CD8-positive, alpha-beta memory T cell (primary cell): ENCODE measurements at regions not wholly inside any gene's neighbourhood (a gene's known extent, or its start where the extent isn't known, plus 50 kb on each side); places are given as distances from the start of the nearest gene placed in this dataset.

Source experiments
- CTCF ChIA-PET: fragments of 350-600 bp; sonication (Branson Sonifier 250); formaldehyde crosslinking; loops from one replicate; lab custom pipeline; 2021; ENCODE audit warnings: antibody characterized with exemption; lab: Charles Lee
- POLR2A ChIA-PET: fragments of 350-600 bp; sonication (Branson Sonifier 250); formaldehyde crosslinking; loops from one replicate; lab custom pipeline; 2021; ENCODE audit warnings: antibody characterized with exemption; lab: Charles Lee
- DNase-seq, 5 donors: peaks; one replicate each; pipeline versions ENCODE4 v3.0.0 to v3.0.0-alpha.2; 2020 to 2022; ENCODE audit warnings: mixed read lengths in 1 of 5
- H3K27ac ChIP-seq: one replicate; pipeline ENCODE4 v1.7.0; 2013; ENCODE audit warnings: low read depth, mild to moderate bottlenecking, low read length, moderate library complexity
- H3K27me3 ChIP-seq: 2 replicates; pipeline ENCODE4 v1.7.0; 2013; ENCODE audit warnings: low read length, mild to moderate bottlenecking; ENCODE audit not compliant: insufficient read depth, poor library complexity, severe bottlenecking
- H3K36me3 ChIP-seq: 2 replicates; pipeline ENCODE4 v1.7.0; 2013; ENCODE audit warnings: mild to moderate bottlenecking, low read length, moderate library complexity; ENCODE audit not compliant: insufficient read depth
- H3K4me1 ChIP-seq: 2 replicates; pipeline ENCODE4 v1.7.0; 2013; ENCODE audit warnings: mild to moderate bottlenecking, low read length, moderate library complexity; ENCODE audit not compliant: insufficient read depth
- H3K4me3 ChIP-seq: 2 replicates; pipeline ENCODE4 v1.7.0; 2013; ENCODE audit warnings: mild to moderate bottlenecking, low read length
- H3K9me3 ChIP-seq: 2 replicates; pipeline ENCODE4 v1.7.0; 2013; ENCODE audit warnings: mild to moderate bottlenecking, low read length
- H3K27ac Mint-ChIP-seq, 8 donors: one replicate each; pipeline ENCODE4 v1.8.0; 2020 to 2021; ENCODE audit warnings: mixed read lengths in 8 of 8, mild to moderate bottlenecking in 6 of 8, inconsistent platforms in 3 of 8, moderate library complexity in 3 of 8
- H3K27me3 Mint-ChIP-seq, 2 donors: one replicate each; pipeline ENCODE4 v1.8.0; 2020 to 2021; ENCODE audit warnings: mixed read lengths in 2 of 2, mild to moderate bottlenecking in 1 of 2, moderate library complexity in 1 of 2
- H3K36me3 Mint-ChIP-seq, 3 donors: one replicate each; pipeline ENCODE4 v1.8.0; 2020 to 2021; ENCODE audit warnings: mixed read lengths in 3 of 3, inconsistent platforms in 1 of 3, mild to moderate bottlenecking in 1 of 3
- H3K4me1 Mint-ChIP-seq, 3 donors: one replicate each; pipeline ENCODE4 v1.8.0; 2020 to 2021; ENCODE audit warnings: mixed read lengths in 3 of 3, inconsistent platforms in 1 of 3, mild to moderate bottlenecking in 1 of 3
- H3K4me3 Mint-ChIP-seq, 7 donors: one replicate each; pipeline ENCODE4 v1.8.0; 2020 to 2021; ENCODE audit warnings: mixed read lengths in 7 of 7, mild to moderate bottlenecking in 6 of 7, moderate library complexity in 4 of 7, inconsistent platforms in 2 of 7
- H3K9me3 Mint-ChIP-seq, 5 donors: one replicate each; pipeline ENCODE4 v1.8.0; 2020 to 2022; ENCODE audit warnings: mixed read lengths in 5 of 5, mild to moderate bottlenecking in 3 of 5, moderate library complexity in 2 of 5, inconsistent platforms in 1 of 5

GRCh38 chr3:152183473-152183872 lies 85.3 kb upstream of the MBNL1 start:
- peaks cover 37 to 72% (median 59%) of the 10 kb centered on the region in 3 donors for H3K4me1 Mint-ChIP-seq
- peak overlapping the region in 3 of 7 donors; percentile 35 to 57 (median 37) for H3K4me3 Mint-ChIP-seq
- CTCF ChIA-PET: interaction anchor here (0.7 to 2.1 kb wide), 37 partner anchors 10 to 289 kb away, joined by 3 to 28 read pairs (median 4); partner anchors contain the start of gene MBNL1
- no peak overlapping the region for H3K27ac ChIP-seq
- peaks cover 46% of the 10 kb centered on the region for H3K4me1 ChIP-seq
- POLR2A ChIA-PET: interaction anchor here (0.6 to 1.5 kb wide), 4 partner anchors 59 to 289 kb away, joined by 3 to 14 read pairs (median 3); partner anchors contain the start of gene MBNL1
- no peaks in the 10 kb centered on the region for H3K27me3 ChIP-seq
- no peaks in the 10 kb centered on the region for H3K36me3 ChIP-seq
- H3K36me3 Mint-ChIP-seq: no peaks in the 10 kb centered on the region
- H3K9me3 Mint-ChIP-seq: no peaks in the 10 kb centered on the region
- no peak overlapping the region for H3K4me3 ChIP-seq
- H3K9me3 ChIP-seq: no peaks in the 10 kb centered on the region
- peak overlapping the region in 7 of 8 donors; percentile 22 to 71 (median 48) for H3K27ac Mint-ChIP-seq
- peak; percentile 20 to 71 (median 52) for DNase-seq
- H3K27me3 Mint-ChIP-seq: no peaks in the 10 kb centered on the region

DNA sequence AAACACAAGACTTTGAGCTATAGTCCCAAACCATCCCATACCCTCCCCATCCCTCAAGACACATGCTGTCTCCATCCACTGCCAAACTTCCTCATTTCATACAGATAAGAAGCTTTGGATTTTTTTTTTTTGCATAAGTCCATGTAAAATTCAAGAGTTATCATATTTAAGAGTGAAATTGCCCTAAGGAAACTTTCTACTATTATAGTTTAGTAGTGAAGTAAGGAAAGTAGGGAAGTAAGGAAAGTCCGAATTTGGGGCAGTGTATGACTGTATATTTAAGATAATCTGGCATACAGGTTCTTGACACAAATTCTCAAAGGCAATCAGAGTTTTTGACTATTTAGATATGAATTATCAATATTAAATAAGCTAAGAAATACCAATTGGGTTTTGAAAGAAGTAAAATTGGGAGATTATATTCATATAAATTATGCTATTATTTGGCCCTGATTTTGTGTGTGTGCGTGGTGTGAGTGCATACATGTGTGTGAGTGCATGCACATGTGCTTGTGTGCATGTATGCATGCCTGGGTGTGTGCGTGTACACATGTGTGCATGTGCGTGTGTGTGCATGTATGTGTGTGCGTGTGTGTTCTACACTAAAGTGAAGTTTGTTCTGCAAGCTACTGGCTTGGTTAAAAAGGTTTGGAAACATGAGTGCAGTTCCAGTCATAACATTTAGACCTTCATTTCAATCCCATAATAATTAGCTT lies 83.6 kb upstream of the MBNL1 start:
- no peak for DNase-seq
- Mint-ChIP-seq H3K4me1 (peaks cover 41 to 72% (median 63%) of the 10 kb centered on the region in 3 donors), H3K27me3 (no peaks in the 10 kb centered on the region), H3K9me3 (no peaks in the 10 kb centered on the region), H3K36me3 (peaks cover 0 to 1% (median 0%) of the 10 kb centered on the region in 3 donors), H3K4me3 (no peak overlapping the region), H3K27ac (peak overlapping the region in 1 of 8 donors; percentile 6)
- no peak overlapping the region for H3K27ac ChIP-seq
- H3K36me3 ChIP-seq: no peaks in the 10 kb centered on the region
- CTCF ChIA-PET: interaction anchor here (1.1 to 2.1 kb wide), 8 partner anchors 8 to 287 kb away, joined by 3 to 14 read pairs (median 6); partner anchors contain the start of gene MBNL1
- H3K27me3 ChIP-seq: no peaks in the 10 kb centered on the region
- no peak overlapping the region for H3K4me3 ChIP-seq
- POLR2A ChIA-PET: interaction anchor here (0.6 to 1.1 kb wide), 3 partner anchors 8 to 139 kb away, joined by 3 read pairs; no protein-coding TSS in a partner anchor
- H3K9me3 ChIP-seq: no peaks in the 10 kb centered on the region
- peaks cover 47% of the 10 kb centered on the region for H3K4me1 ChIP-seq

DNA sequence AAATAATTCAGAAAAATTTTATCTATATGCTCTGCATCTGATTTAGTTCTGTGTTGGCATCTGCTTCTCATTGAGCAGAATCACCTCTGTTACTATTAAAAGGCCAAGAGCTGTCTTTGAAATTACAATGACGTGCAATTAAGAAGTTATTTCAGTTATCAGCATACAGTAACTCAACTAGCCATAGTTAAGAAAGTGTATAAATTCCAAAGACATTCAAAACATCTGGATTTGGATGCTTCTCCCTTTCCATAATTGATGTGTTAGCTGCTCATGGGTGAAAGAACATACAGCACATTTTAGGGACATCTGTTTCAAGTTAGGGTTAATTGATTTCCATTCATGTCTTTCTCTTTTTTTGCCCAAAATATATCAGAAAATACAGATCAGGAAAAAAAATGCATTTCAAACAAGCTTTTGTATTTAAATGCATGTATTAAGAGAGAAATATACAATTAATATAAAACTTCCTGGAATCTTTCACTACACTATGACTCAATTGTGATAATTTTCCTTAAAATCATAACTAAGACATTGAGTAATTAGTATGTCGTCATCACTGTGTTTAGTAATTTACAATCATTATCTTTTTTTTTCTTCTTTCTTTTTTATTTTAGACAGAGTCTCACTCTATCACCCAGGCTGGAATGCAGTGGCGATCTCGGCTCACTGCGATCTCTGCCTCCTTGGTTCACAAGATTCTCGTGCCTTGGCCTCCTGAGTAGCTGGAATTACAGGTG lies 82.7 kb upstream of the MBNL1 start:
- H3K4me3 Mint-ChIP-seq: no peak overlapping the region
- peaks cover 0 to 1% (median 0%) of the 10 kb centered on the region in 3 donors for H3K36me3 Mint-ChIP-seq
- Histone ChIP-seq H3K27me3 (no peaks in the 10 kb centered on the region), H3K4me1 (peaks cover 50% of the 10 kb centered on the region), H3K27ac (no peak overlapping the region), H3K36me3 (no peaks in the 10 kb centered on the region), H3K9me3 (no peaks in the 10 kb centered on the region), H3K4me3 (no peak overlapping the region)
- H3K27ac Mint-ChIP-seq: peak overlapping the region in 1 of 8 donors; percentile 5
- H3K9me3 Mint-ChIP-seq: no peaks in the 10 kb centered on the region
- peaks cover 40 to 71% (median 63%) of the 10 kb centered on the region in 3 donors for H3K4me1 Mint-ChIP-seq
- DNase-seq: no peak
- POLR2A ChIA-PET: interaction anchor here (1.0 to 1.1 kb wide), 2 partner anchors 58 to 138 kb away, joined by 3 read pairs; no protein-coding TSS in a partner anchor
- no peaks in the 10 kb centered on the region for H3K27me3 Mint-ChIP-seq
- CTCF ChIA-PET: interaction anchor here (1.1 to 2.1 kb wide), 5 partner anchors 57 to 286 kb away, joined by 3 to 7 read pairs (median 4); no protein-coding TSS in a partner anchor

DNA sequence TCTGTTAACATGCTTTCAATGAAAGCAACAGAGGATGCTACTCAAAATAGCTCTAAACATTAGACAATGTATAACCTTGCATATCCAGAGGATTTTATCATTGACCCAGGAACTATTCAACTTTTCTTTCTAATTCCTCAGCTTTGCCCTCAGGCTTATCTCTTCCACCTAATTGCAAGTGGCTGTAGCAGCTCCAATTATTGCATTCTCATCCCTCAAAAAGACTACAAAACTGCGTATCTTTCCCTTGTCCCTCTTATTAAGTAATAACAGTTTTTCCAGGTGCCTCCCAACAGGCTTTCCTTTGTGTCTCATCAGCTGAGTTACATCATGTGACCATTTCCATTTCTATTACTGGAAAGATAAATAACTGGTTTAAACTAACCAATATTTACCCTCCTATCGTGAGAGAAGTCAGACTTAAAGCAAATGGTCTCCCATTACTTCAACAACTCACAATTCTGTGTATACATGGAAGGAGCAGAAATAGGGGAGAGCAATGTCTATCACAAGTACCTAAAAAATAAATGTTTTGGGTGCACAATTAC lies 78.0 kb upstream of the MBNL1 start:
- ChIA-PET POLR2A (interaction anchor here (0.8 to 1.2 kb wide), 2 partner anchors 10 to 78 kb away, joined by 3 to 4 read pairs; partner anchors contain the start of gene MBNL1), CTCF (interaction anchor here (0.8 to 1.0 kb wide), 2 partner anchors 13 to 79 kb away, joined by 3 read pairs; no protein-coding TSS in a partner anchor)
- H3K27me3 Mint-ChIP-seq: no peaks in the 10 kb centered on the region
- H3K36me3 Mint-ChIP-seq: peaks cover 0 to 4% (median 1%) of the 10 kb centered on the region in 3 donors
- DNase-seq: no peak
- no peak overlapping the region for H3K27ac ChIP-seq
- no peak overlapping the region for H3K4me3 Mint-ChIP-seq
- peak overlapping the region in 5 of 8 donors; percentile 4 to 80 (median 32) for H3K27ac Mint-ChIP-seq
- no peaks in the 10 kb centered on the region for H3K27me3 ChIP-seq
- H3K4me1 Mint-ChIP-seq: peaks cover 54 to 78% (median 73%) of the 10 kb centered on the region in 3 donors
- no peaks in the 10 kb centered on the region for H3K36me3 ChIP-seq
- H3K4me1 ChIP-seq: peaks cover 45% of the 10 kb centered on the region
- no peak overlapping the region for H3K4me3 ChIP-seq
- H3K9me3 Mint-ChIP-seq: no peaks in the 10 kb centered on the region
- no peaks in the 10 kb centered on the region for H3K9me3 ChIP-seq

DNA sequence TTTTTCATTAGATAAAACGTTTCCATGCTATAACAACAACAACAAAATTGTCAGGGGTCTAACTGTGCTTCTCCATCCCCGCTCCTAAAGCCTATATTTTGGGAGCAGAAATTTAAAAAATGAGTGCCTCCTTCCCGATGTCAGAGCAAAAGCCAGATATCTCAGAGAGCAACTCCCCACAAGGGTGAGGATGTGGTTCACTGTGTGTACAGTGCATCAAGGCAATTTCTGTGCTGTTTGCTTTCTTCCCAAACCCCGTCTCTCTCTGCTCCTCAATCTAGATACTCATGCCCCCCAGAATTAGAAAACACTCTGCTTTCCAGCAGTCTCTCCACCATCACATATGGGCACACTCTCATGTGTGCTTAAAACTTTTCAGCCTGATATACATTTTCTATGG lies 76.7 kb upstream of the MBNL1 start:
- Histone ChIP-seq H3K36me3 (no peaks in the 10 kb centered on the region), H3K27me3 (no peaks in the 10 kb centered on the region), H3K4me3 (peak overlapping the region; percentile 50), H3K9me3 (no peaks in the 10 kb centered on the region), H3K27ac (peak overlapping the region; percentile 8), H3K4me1 (peaks cover 51% of the 10 kb centered on the region)
- ChIA-PET CTCF (interaction anchor here (0.7 to 1.0 kb wide), 3 partner anchors 9 to 78 kb away, joined by 3 read pairs; no protein-coding TSS in a partner anchor), POLR2A (interaction anchor here (0.5 to 1.2 kb wide), 4 partner anchors 63 to 251 kb away, joined by 3 to 4 read pairs (median 3); no protein-coding TSS in a partner anchor)
- H3K27me3 Mint-ChIP-seq: no peaks in the 10 kb centered on the region
- H3K9me3 Mint-ChIP-seq: no peaks in the 10 kb centered on the region
- DNase-seq: peak in 2 of 5 donors; percentile 55 to 66
- peaks cover 63 to 87% (median 86%) of the 10 kb centered on the region in 3 donors for H3K4me1 Mint-ChIP-seq
- H3K36me3 Mint-ChIP-seq: peaks cover 0 to 4% (median 1%) of the 10 kb centered on the region in 3 donors
- peak overlapping the region; percentile 45 to 99 (median 82) for H3K27ac Mint-ChIP-seq
- H3K4me3 Mint-ChIP-seq: peak overlapping the region; percentile 22 to 87 (median 67)

- Mint-ChIP-seq H3K27ac (peak overlapping the region; percentile 87 to 99 (median 94)), H3K9me3 (no peaks in the 10 kb centered on the region), H3K27me3 (no peaks in the 10 kb centered on the region), H3K4me1 (peaks cover 68 to 89% (median 89%) of the 10 kb centered on the region in 3 donors), H3K4me3 (peak overlapping the region; percentile 87 to 95 (median 89)), H3K36me3 (peaks cover 0 to 5% (median 1%) of the 10 kb centered on the region in 3 donors)
- no peaks in the 10 kb centered on the region for H3K9me3 ChIP-seq
- peaks cover 59% of the 10 kb centered on the region for H3K4me1 ChIP-seq
- no peaks in the 10 kb centered on the region for H3K36me3 ChIP-seq
- no peak for DNase-seq
- CTCF ChIA-PET: interaction anchor here (0.6 to 1.7 kb wide), 11 partner anchors 9 to 251 kb away, joined by 3 to 11 read pairs (median 3); partner anchors contain the start of gene MBNL1
- peak overlapping the region; percentile 83 for H3K27ac ChIP-seq
- no peaks in the 10 kb centered on the region for H3K27me3 ChIP-seq
- H3K4me3 ChIP-seq: peak overlapping the region; percentile 81
- POLR2A ChIA-PET: interaction anchor here (0.5 to 1.7 kb wide), 8 partner anchors 8 to 250 kb away, joined by 3 to 16 read pairs (median 3); partner anchors contain the start of gene MBNL1
Measured at GRCh38 chr3:152192936-152193672, 75.6 kb upstream of the MBNL1 start.
